ENCODE measurements at regions not wholly inside any gene's neighbourhood (a gene's known extent, or its start where the extent isn't known, plus 50 kb on each side); places are given as distances from the start of the nearest gene placed in this dataset.
"Not testable (repeated sequence)": the region's sequence is repeated elsewhere in the genome, so short reads cannot be mapped to it uniquely, and the experiment has no call there.

- no peak for DNase-seq
Observed at GRCh38 chr10:34058845-34059614, 724.6 kb upstream of the NRP1 start.

GRCh38 chr10:34055410-34055985 is 721.0 kb upstream of the NRP1 start:
- DNase-seq, result not testable (repeated sequence)

GRCh38 chr10:34049887-34050286 is 715.4 kb upstream of the NRP1 start:
- no peak for DNase-seq

DNA sequence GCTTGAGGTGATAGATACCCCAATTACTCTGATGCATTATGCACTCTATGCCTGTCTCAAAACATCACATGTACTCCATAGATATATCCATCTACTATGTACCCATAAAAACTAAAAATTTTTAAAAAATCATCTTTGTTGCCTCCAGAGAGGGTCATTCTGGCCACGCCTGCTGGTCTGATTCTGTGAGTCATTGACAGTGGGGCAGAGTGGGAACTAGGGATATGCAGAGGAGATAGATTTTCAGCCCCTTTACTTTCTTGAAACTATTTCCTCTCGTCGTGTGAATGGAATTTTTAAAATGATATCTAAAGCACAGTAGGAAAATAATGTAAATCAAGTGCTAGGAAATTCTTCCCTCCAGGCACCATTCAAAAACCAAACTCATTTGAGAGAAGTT is 715.0 kb upstream of the NRP1 start:
- no peak for DNase-seq

- no peak for DNase-seq
Observed at GRCh38 chr10:34047389-34047788, 712.9 kb upstream of the NRP1 start.

DNA sequence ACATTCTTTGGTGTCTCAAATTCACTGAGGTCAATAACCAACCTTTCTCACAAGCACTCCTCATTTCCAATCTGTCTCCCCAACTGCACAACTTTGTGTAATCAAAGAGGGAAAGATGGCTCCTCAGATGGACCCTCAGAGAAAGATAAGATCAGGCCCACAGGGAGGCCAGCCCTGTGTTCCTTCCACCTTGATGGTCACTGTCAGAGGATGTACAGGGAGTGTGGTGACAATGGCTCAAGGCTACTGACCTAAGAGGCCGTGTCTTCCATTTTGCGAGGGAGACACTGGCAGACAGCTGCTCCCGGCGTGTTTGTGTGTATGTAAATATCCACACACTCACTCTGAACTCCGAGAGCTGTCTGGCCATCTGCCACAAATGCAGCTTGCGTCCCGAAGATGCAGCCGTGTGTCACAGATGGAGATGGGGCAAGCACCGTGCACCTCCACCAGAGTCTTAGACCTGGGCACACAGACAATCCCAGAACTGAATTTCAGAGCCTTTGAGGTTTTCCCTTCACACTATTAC is 712.1 kb upstream of the NRP1 start:
- no peak for DNase-seq

GRCh38 chr10:34045571-34046190 is 711.2 kb upstream of the NRP1 start:
- no peak for DNase-seq

DNA sequence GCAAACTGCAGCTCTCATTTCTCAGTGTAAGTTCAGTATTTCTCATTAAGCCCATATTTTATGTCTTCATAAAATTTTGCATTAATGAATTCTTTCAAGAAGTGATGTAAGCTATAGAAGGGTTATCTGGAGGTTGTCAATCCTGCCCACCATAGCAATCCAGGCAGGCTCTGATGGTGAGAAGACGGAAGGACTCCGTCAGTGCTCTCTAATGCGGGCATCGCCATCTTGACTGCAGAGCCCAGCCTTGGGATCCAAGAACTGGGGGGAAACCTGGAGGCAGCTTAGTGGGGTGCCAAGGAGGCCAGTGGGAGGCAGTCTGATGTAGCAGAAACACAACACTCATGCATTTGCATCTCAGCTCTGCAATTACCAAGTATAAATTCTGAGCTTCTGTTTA is 707.4 kb upstream of the NRP1 start:
- DNase-seq, result no peak

DNA sequence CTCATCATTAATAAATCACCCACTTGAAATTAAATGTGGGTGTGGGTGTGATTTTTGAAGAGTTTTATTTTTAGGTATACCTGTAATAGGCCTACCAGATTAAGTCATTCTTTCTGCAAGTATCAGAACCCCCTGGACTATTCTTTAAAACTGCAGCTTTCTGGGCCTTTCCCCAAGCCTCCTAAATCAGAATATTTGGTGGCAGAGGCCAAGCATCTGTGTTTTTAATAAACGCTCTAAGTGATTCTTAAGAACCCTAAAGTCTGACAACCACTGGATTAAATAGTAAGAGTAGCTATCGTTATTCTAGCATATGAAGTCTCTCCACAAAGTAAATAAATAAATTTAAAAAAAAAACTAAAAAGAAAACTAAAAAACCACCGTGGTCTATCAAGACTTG is 703.0 kb upstream of the NRP1 start:
- no peak for DNase-seq

DNA sequence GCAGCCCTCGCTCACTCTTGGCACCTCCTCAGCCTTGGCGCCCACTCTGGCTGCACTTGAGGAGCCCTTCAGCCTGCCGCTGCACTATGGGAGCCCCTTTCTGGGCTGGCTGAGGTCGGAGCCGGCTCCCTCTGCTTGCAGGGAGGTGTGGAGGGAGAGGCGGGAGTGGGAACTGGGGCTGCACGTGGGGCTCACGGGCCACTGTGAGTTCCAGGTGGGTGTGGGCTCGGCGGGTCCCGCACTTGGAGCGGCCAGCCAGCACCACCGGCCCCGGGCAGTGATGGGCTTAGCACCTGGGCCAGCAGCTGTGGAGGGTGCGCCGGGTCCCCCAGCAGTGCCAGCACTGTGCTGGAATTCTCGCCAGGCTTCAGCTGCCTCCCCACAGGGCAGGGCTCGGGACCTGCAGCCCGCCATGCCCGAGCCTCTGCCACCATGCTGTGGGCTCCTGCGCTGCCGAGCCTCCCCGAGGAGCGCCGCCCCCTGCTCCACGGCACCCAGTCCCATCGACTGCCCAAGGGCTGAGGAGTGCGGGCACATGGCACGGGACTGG is 700.8 kb upstream of the NRP1 start:
- not testable (repeated sequence) for DNase-seq

- no peak for DNase-seq
Observed at GRCh38 chr10:34033078-34033477, 698.6 kb upstream of the NRP1 start.

DNA sequence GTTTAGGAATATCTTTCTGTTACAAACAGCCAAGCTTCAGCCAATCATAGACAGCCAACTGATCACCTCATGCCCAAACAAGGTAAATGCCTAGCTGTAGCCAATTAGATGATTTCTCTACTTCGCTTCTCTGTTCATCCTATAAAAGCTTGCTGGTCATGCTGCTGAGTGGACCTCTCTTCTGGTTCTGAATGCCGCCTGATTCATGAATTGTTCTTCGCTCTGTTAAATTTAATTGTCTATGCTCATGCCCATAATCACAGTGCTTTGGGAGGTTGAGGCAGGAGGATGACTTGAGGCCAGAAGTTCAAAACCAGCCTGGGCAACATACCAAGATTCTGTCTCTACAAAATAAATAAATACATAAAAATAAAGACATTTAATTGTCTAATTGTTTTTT is 698.1 kb upstream of the NRP1 start:
- no peak for DNase-seq

- DNase-seq, result no peak
Observed at GRCh38 chr10:34031400-34031799, 696.9 kb upstream of the NRP1 start.

- no peak for DNase-seq
Observed at GRCh38 chr10:34029455-34029854, 695.0 kb upstream of the NRP1 start.

GRCh38 chr10:34028936-34029335 is 694.5 kb upstream of the NRP1 start:
- no peak for DNase-seq

DNA sequence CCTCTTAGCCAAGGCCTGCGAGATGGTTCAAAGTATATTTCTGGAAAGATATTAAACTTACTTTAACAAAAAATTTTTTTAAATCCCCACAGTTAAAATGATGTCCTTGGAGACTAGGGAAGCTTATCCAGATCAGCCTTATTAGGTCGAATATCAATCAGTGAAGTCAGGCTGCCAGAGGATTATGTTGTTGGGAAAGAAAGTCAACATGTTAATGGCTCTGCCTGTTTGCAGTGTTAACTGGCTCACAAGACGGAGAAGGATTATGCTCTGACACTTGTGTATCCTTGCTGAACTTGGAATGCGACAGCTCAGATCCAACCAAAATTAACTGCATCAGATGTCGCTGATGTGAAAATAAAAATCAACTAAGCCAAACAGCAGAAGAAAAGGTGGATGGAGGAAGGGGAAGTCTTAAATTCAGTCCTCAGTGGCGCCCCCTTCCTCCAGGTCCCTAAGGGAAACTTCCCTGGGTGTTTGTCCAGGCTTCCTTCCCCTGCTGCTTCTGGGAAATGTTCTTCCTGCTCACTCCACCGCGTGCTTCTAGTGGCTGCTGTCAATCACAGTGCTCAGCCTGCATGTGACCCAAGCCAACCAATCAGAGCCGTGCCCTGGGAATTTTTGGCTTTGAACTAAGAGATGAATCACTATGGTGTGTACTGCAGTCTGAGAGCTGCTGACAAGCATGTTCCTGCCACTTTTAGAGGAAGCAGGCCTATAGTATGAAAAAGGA is 690.4 kb upstream of the NRP1 start:
- no peak for DNase-seq

DNA sequence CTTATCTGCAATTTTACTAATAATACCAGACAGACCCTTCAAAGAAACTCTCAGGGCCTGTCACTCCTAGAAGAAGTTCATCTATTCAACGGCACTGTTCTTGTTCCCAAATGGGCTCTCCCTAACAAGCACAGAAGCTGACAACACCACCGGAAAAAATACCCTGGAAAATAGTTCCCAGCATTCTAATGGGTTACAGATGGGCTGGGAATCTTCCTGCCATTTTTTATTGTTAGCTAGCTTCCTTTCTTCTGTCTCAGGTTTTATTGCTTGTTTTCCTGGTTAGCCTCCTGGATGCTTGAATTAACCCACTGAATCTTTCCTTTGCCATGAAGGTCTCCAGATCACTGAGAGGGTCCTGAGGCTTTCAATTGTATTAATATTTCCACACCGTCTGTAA is 689.8 kb upstream of the NRP1 start:
- DNase-seq, result no peak

GRCh38 chr10:34022195-34022594 is 687.7 kb upstream of the NRP1 start:
- DNase-seq, result no peak

GRCh38 chr10:34018784-34019183 is 684.3 kb upstream of the NRP1 start:
- no peak for DNase-seq

DNA sequence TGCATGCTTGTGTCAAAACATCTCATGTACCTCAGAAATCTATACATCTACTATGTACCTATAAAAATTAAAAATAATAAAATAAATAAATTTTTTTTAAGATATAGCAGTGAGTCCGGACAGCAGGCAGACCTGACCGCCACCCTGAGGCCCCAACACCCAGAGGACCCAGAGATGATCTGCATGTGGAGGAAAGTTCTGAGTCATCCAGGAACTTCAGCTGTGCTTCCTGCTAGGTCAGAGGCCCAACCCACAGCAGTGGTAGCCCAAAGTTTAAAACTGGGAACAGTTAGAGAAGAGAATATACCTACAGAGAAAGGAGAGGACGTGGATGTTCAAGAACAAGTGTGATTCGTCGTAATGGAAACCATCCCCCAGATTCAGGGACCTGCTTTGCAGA is 683.7 kb upstream of the NRP1 start:
- DNase-seq, result no peak

DNA sequence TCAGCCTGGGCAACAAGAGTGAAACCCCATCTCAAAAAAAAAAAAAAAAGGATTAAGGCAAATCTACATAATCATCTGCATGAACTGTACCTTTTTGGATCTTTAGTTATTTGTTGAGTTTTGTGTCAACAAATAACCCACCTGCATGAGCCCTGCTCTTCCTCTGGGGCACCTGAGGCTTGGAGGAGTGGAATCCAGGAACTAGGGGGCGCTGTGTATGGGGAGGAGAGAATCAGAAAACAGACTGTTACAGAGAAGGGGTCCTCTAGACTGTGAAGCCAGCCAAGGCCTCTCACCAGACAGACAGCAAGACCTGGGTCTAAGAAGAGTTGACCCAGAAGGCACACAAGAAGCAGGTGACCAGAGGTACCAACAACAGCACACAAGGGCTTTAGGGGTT is 682.8 kb upstream of the NRP1 start:
- DNase-seq, result no peak

DNA sequence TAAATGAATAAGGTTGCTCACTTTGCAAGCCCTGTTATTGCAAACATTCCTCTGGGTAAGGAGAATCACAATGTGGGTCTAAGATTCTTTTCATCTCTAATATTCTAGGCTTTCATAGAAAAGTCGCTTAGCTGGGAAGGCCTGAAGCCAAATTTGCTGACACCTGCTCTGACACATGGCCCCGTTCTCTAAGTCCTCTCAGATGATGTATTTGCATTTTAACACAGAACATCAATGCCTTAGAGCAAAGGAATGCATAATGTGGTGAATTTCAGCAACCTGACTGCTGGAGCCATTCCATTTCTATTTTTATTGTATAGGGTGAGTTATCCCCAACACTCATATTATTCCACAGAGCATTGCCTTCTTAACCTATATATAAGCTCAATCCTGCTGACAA is 682.1 kb upstream of the NRP1 start:
- no peak for DNase-seq

- DNase-seq, result no peak
Observed at GRCh38 chr10:34015700-34016099, 681.2 kb upstream of the NRP1 start.
